ENCODE measurements at regions not wholly inside any gene's neighbourhood (a gene's known extent, or its start where the extent isn't known, plus 50 kb on each side); places are given as distances from the start of the nearest gene placed in this dataset.

DNA sequence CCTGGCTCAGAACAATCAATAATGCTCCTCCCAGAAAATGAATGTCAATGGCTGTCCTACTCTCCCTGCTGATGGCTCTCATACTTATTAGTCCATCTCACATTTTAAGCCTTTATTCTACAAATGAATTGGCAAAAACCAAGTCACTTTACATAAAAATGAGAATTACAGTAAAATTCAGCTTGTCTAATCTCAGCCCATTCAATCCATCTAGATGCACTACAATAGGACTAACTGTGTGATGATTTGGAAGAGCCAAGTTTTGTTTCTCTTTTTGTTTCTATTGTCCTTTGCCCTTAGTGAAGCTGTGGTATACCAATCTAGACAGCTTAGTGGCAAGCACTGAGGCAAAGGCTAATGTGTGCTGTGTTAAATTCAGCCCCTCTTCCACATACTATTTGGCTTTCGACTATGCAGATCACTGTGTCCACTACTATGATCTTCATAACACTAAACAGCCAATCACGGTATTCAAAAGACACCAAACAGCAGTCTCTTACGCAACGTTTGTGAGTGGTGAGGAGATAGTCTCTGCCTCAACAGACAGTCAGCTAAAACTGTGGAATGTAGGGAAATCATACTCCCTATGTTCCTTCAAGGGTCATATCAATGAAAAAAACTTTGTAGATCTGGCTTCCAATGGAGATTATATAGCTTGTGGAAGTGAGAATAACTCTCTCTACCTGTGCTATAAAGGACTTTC lies 140.8 kb upstream of the ZNF462 start:
- DNase-seq = no peak

- no peak for DNase-seq
Observed at GRCh38 chr9:106723926-106724325, 139.0 kb upstream of the ZNF462 start.

- DNase-seq = no peak
Observed at GRCh38 chr9:106724566-106724965, 138.4 kb upstream of the ZNF462 start.

- DNase-seq = no peak
Observed at GRCh38 chr9:106726070-106726815, 136.7 kb upstream of the ZNF462 start.

DNA sequence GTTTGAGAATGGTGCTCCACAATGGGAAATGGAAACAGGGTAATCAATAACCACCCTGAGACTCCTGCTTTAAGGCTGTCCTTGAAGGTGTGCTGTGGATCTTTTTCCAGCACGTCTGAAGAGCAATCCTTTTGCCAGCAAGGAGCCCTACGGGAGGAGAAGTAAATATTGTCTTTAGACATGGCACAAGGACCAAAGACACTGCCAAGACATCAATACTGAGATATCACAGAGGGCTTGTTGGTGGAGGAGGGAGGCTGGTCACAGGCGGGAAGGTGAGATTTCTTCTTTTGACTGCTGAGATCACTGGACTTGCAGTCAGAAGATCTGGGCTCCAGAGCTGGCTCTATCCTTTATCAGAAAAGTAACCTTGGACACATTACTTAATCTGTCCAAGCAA lies 135.0 kb upstream of the ZNF462 start:
- no peak for DNase-seq

- no peak for DNase-seq
Observed at GRCh38 chr9:106728860-106729259, 134.1 kb upstream of the ZNF462 start.

- DNase-seq = no peak
Observed at GRCh38 chr9:106731910-106732309, 131.1 kb upstream of the ZNF462 start.

DNA sequence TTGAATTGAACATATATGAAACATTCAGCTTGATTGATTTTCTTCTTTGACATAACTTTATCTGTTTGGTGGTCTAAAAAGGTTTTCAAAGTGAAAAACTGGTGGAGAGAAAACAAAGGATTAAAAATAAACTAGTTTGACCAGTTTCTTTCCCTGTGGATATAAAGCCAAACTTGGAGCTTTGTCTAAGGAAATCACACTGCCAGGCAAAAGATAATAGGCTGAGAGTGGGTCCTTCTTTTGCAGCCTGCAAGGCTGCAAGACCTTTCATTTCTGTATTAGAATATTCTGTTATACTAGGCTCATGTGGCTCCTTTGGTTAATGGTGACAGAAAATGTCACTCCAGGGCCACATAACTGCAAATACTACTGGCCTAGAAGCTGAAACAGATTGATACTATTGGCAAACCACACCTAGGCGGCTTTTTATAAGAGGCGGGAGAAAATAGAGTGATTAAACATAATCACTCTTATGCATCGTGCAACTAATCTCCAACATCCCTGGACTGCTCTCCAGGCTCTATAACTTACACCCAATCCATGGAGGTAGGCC lies 129.1 kb upstream of the ZNF462 start:
- DNase-seq = no peak

- no peak for DNase-seq
Observed at GRCh38 chr9:106737516-106737915, 125.5 kb upstream of the ZNF462 start.

DNA sequence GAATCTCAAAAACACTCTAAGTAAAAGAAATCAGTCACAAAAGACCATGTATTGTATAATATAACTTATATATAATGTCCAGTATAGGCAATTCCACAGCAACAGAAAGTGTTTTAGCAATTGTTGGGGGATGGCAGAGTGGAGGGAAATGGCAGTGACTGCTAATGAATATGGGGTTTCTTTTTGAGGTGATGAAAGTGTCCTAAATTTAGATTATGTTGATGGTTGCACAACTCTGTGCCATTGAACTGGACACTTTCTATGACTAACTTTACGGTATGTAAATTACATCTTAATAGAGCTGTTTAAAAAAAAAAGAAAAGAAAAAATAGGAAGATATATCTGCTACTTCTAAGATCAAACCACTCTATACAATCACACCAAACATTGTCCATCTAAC lies 124.9 kb upstream of the ZNF462 start:
- DNase-seq = no peak

DNA sequence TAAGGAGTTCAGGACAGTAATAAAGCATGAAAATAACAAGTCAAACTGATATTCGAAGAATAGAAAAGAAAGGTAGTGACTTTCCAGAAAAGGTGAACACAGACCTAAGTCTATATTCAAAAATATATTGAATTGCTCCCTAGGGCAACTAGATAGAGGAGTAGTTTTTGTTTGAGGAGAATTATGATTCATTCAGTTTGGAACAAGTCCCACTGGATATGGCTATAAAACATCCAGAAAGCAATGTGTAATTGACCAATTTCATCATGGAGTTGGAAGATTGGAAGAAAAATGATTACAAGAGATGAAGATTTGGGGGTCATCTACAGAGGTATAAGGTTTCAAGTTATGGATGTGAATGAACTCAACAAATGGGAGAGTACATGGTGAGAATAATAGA lies 117.5 kb upstream of the ZNF462 start:
- no peak for DNase-seq

- DNase-seq = no peak
Observed at GRCh38 chr9:106745876-106746275, 117.1 kb upstream of the ZNF462 start.

- DNase-seq = no peak
Observed at GRCh38 chr9:106751681-106752080, 111.3 kb upstream of the ZNF462 start.

GRCh38 chr9:106752581-106752980 lies 110.4 kb upstream of the ZNF462 start:
- no peak for DNase-seq

GRCh38 chr9:106753155-106753671 lies 109.8 kb upstream of the ZNF462 start:
- no peak for DNase-seq

GRCh38 chr9:106755736-106756135 lies 107.2 kb upstream of the ZNF462 start:
- DNase-seq = no peak

DNA sequence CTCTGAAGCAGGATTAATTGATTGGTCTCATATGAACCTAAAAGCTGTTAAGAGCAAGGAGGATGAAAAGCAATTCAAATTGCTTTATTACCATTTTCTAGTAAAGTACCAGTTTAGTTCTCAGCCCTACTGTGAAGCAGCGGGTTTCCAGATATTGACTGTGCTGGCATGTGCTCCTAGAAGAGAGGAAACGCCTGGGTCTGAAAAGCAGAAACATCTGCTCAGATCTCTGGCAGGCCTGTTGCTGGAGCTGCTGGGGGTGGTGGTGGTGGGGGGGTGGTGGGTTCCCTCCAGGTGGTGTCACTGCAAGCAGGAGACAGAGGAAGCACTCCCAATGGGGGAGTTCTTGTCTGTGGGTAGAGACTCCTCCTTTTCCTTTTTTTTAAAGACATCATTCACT lies 105.5 kb upstream of the ZNF462 start:
- no peak for DNase-seq

DNA sequence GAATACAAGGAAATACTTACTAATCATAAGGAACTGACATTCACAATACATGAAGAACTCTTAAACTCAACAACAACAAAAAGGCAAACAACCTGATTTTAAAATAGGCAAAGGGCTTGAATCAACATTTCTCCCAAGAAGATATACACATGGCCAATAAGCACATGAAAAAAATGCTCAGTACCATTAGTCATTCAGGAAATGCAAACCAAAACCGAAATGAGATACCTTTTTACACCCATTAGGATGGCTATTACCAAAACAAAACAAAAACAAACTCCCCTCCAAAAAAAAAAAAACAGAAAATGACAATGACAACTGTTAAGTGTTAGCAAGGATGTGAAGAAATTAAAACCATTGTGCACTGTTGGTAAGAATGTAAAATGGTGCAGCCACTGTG lies 104.1 kb upstream of the ZNF462 start:
- DNase-seq = no peak

GRCh38 chr9:106761493-106761892 lies 101.5 kb upstream of the ZNF462 start:
- DNase-seq = no peak

DNA sequence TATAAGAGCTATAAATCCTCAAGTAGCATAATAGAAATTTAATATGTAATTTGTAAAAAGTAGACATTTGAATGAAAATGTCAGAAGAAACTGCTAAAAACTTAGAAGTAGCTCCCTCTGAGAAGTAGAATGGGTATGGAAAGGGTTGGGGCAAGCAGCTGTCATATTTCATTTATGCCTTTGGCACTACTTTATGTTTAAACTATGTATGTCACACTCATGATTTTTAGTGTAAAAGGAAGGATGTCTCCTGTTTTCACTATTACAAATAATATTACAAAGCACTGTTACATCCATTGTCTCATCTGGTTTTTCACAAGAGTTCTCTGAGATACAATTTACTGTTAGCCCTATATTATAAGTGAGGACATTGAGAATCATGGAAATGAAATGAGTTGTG lies 96.3 kb upstream of the ZNF462 start:
- DNase-seq = no peak

DNA sequence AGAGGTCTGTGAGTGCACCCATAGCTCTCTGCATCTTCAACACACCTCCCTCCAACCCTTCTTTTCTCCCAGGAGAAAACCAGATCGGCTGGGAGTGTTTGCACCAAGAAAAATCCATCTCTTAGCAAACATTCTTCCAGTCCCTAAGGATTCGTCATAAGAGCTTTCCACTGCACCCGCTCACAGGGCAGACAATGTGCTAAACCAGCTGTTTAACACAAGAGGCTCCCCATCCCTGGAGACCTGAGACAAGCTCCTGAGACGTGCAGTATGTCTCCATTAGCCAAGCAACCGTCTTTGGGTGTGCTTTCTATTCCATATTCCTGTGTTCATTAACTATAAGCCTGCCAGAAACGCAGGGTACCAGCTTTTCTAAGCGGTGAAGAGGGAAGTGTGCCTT lies 93.6 kb upstream of the ZNF462 start:
- DNase-seq = no peak

DNA sequence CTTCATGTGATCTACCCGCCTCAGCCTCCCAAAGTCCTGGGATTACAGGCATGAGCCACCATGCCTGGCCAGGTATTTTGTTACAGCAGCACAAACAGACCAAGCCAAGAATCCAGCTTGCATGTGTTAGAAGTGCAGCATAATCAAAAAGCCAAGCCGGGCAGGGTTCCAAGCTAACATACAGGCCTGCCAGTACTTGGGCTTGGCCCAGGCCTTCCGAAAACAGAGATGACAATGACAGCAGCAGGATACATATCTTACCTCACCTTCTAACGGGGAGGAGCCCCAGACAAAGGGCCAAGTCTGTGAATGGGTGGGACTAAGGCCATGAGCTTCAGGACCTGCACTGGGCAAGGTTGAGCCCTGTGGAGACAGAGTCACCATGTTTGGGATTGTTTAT lies 91.4 kb upstream of the ZNF462 start:
- DNase-seq = no peak

DNA sequence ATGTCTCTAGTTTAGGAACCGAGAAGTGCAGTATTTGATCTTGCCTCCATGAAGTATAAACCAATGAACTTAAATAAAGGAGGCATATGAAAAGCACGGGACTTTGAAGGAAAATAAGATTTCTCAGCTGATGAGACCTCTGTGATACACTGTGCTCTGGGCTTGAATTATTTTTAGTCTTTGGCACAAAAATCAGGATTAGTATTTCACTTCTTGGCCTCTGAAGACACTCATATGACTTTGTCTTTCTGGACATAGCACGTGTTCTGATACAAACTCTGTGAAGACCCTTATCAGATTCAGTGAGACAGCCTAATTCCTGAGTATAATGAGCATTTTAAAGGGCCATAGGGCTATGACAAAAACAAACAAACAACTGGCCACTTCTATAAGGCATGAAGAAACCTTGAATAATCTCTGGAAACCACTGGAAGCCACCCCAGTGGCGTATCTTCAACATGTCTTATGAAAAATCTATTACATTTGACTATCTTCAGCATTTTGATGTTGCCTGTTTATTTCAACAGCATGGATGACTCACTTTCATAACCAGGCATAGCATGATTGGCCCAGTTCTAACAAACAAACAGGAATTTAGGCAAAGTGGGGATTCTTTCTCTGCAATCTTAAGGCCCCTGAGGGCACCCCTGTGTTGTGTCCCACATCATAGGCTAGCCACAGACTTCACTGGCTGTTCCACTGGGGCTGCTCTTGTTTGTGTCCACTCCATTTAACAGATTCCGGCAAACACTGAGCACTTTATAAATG lies 90.3 kb upstream of the ZNF462 start:
- no peak for DNase-seq
